Middle frontal gyrus (tissue), 1 donor: ENCODE measurements at regions not wholly inside any gene's neighbourhood (a gene's known extent, or its start where the extent isn't known, plus 50 kb on each side); places are given as distances from the start of the nearest gene placed in this dataset.
"Not testable (repeated sequence)": the region's sequence is repeated elsewhere in the genome, so short reads cannot be mapped to it uniquely, and the experiment has no call there.

Experiments
- DNase-seq: peaks from one replicate; pipeline ENCODE4 v3.0.0-alpha.2; 2015; ENCODE audit warnings: low spot score; ENCODE audit errors: extremely low spot score

DNA sequence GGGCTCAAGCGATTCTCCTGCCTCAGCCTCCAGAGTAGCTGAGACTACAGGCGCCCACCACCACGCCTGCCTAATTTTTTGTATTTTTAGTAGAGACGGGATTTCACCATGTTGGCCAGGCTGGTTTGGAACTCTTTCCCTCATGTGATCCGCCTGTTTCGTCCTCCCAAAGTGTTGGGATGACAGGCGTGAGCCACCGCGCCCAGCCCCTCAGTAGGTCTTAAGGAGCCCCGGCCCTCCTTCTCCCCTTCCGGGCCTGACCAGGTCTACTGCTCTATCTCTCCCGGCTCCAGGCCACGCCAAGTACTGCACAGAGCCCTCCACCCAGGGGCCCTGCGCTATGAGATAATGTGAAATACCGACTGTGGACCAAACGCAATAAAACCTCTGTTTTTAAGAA, 785.5 kb downstream of the FOXD4L5 start:
- DNase-seq: not testable (repeated sequence)

DNA sequence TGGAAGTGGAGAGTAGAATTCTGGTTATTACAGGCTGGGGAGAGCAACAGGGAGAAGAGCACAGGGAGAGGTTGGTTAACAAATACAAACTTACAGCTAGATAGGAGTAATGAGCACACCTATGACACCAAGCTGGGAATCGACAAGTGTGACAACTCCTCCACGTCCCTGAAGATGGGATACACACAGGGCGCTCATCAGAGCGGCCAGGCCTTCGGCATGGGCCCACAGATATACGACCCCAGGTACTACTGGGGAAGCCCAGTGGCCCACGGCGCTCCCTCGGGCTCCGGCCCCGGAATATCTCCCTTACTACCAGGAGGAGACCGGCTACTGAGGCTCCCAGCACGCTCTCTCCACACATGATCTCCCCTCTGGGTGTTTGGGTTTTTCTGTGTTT, 786.6 kb downstream of the FOXD4L5 start:
- not testable (repeated sequence) for DNase-seq

DNA sequence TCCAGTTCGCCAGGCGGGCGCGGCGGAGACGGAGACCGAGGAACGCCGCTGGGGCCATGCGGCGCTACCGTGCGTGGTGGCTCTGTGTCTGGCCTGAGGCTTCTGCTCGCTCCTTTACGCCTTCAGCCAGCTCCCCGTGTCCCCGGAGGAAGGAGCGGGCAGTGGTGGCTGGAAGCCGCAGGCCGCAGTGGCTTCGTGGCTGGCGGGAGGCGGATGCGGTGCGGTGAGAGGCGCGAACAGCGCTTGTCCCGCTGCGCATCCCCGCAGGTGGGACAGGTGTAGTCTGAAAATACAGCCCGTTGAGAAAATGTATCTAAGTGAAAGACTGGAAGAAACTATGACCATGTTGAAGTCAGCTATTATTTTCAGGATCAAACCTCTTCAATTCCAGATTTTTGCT, 796.5 kb downstream of the FOXD4L5 start:
- not testable (repeated sequence) for DNase-seq

DNA sequence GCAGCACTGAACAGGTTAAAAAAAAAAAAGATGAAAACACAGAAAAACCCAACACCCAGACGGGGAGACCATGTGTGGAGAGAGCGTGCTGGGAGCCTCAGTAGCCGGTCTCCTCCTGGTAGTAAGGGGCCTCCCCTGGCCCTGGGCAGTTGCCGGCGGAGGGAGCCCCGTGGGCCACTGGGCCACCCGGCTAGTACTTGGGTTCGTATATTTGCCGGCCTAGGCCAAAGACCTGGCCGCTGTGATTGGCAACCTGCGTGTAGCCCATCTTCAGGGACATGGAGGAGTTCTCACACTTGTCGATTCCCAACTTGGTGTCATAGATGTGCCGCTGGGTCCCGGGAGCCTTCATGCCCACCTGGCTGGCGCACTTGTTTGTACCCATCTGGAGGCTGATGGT, 798.9 kb downstream of the FOXD4L5 start:
- DNase-seq: not testable (repeated sequence)

DNA sequence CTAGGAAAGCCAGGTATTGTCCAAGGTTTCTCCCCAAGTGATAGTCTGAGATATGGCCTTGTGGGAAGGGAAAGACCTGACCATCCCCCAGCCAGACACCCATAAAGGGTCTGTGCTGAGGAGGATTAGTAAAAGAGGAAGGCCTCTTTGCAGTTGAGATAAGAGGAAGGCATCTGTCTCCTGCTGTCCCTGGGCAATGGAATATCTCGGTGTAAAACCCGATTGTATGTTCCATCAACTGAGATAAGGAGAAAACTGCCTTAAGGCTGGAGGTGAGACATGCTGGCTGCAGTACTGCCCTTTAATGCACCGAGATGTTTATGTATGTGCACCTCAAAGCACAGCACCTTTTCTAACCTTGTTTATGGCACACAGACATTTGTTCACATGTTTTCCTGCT, 805.9 kb downstream of the FOXD4L5 start:
- not testable (repeated sequence) for DNase-seq

DNA sequence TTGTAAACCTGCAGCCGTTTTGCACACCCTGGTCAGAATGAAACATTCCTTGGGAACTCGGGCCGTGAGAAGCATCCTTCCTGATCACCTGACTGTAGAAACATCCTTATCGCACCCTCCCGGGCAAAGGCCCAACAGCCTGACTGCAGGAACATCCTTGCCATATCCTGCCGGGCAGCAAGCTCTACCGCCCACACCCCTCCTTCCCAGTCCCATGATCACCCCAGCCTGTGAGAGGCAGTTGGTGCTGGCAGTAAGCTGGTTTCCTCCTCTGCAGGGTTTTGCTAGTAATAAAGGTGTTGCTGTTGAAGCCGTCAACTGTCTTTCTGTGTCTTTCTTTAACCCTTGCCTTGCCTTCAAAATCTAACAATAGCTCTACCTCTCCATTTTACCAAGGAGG, 816.1 kb downstream of the FOXD4L5 start:
- not testable (repeated sequence) for DNase-seq

DNA sequence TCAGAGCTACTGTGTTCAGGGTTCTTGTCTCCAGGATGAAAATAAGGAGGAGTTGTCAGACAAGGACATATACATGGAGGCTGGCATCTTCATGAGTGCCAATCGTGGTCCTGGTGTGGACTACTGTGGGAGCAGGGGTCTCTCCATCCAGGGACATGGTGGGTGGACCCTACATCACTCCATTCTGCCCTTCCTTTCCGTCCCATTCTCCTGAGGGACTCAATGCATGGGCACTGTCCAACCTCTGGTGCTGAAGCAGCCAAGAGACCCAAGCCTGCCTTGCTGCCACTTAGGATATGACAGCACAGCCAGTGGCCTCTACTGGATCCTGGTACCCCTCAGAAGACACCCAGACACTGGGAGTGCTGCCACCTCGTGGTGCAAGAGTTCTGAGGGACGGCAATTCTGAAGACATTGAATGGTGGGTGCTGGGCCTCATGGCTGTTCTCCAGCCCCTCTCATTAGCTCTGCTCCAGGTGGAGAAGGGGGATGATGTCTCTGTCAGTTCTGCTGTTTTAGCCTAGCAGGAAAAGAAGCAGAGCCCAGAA, 818.9 kb downstream of the FOXD4L5 start:
- DNase-seq: not testable (repeated sequence)

DNA sequence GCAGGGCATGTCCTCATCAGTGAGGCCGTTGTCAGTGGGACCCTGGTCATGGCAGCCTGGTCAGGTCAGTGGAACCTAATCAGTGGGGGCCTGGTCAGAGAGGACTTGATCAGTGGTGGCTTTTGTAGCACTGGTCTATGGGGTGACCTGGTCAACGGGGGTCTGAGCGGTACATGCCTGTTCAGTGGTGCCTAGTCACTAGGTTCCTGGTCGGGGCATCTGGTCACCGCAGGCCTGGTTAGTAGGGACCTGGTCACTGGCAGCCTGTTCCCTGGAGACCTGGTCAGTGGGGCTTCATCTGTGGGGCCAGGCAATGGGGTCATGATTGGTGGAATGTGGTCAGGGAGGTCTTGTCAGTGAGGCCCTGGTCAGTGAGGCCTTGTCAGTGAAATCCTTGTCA, 823.1 kb downstream of the FOXD4L5 start:
- not testable (repeated sequence) for DNase-seq

DNA sequence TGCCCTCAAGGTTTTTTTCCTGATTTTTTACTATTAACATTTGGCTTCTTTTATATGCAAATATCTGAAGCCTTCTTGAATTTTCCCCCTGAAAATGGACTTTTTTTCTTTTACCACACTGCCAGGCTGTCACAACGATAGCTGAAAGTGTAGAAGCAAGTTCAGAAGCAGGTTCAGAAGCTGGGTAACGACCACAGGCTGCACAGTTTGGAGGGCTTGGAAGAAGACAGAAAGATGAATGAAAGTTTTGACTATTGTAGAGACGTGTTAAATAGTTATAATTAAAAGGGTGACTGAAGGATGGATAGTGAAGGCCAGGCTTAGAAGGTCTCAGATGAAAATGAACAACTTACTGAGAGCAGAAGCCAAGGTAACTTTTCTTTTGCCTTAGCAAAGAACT, 826.4 kb downstream of the FOXD4L5 start:
- not testable (repeated sequence) for DNase-seq

DNA sequence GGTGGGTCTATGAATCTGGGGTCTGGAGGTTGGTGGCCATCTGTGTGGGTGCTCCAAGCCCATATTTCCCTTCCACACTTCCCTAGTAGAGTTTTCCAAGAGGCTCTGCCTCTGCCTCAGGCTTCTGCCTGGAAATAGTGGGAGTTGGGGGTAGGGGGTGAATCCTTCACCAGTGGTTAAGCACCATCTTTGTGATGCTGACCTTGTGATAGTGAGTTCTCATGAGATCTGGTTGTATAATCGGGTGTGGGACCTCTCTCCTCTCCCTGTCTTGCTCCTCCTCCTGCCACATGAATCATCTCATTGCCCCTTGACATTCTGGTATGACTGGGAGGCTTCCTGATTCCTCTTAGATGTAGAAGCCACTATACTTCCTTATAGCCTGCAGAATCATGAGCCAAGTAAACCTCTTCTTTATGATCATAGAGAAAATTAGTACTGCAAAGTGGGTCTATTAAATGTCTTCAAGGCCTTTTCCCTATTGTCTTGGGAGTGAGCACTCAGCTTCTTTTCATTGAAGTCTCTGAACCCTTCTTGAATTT, 829.8 kb downstream of the FOXD4L5 start:
- DNase-seq: not testable (repeated sequence)

DNA sequence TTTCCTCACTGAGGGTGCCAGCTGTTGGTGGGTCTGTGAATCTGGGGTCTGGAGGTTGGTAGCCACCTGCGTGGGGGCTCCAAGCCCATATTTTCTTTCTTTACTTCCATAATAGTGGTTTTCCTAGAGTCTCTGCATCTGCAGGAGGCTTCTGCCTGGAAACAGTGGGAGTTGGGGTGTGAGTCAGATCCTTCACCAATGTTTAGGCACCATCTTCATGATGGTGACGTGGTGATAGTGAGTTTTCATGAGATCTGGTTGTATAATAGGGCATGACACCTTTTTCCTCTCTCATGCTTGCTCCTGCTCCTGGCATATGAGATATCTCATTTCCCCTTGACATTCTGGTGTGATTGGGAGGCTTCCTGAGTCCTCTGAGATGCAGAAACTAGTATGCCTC, 832.9 kb downstream of the FOXD4L5 start:
- peak; percentile 8 for DNase-seq

DNA sequence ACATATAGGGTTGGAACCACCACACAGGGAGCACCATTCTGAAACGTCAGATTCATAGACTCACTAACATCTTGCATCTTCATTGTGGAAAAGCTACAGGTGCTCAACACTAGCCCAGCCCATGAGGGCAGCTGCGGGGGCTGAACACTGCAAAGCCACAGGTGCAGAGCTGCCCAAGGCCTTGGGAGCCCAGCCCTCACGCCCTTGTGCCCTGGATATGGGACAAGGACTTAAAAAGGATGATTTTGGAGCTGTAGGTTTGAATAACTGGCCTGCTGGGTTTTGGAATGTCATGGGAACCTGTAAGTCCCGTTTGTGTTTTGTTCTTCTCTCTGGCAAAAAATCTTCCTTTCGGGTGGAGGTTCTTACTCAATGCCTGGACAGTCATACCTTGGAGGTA, 834.4 kb downstream of the FOXD4L5 start:
- DNase-seq: not testable (repeated sequence)

DNA sequence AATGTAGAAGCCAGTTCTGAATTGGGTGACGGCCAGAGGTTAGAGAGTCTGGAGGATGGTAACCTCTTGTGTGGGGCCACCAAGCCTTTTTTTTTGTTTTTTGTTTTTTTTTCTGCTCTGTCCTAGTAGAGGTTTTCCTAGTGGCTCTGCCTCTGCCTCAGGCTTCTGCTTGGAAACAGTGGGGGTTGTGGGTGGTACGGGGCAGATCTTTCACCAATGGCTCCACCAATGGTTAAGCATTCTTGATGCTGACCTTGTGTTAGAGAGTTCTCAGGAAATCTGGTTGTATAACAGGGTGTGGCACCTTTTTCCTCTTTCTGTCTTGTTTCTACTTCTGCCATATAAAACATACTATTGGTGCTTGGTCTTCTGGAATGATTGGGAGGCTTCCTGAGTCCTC, 836.0 kb downstream of the FOXD4L5 start:
- not testable (repeated sequence) for DNase-seq

DNA sequence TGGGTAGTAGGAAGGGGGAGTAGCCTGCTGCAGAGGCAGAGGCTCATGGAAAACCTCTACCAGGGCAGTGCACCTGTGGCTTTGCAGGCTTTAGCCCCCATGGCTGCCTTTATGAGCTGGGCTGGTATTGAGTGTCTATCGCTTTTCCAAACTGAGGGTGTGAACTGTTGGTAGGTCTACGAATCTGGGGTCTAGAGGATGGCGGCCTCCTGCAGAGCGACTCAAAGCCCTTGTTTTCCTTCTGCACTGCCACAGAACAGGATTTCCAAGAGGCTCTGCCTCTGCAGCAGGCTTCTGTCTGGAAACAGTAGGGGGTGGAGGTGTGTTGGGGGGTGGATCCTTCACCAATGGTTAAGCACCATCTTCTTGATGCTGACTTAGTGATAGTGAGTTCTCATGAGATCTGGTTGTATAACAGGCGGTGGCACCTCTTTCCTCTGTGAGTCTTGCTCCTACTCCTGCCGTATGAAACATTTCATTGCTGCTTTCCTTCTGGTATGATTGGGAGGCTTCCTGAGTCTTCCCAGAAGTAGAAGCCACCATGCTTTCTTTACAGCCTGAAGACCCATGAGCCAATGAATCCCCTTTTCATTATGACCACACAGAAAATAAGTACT, 840.0 kb downstream of the FOXD4L5 start:
- DNase-seq: not testable (repeated sequence)

DNA sequence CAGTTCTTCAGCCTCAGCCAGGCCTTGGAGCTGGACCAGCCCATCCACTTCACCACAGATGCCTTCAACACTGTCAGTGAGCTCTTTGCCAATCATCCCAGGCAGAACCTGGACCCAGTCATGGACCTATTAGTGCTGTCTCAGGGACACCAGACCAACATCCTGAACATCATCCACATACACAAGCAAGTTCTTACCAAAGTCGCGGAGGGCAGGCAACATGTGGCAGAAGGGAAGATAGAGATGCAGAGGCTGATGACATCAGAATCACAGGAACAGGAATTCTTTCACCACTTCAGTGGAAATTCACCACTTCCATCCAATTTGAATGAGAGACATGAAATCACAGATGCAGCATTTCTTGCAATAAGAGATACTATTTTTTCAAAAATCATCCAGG, 845.3 kb downstream of the FOXD4L5 start:
- not testable (repeated sequence) for DNase-seq
